ENCODE measurements at regions not wholly inside any gene's neighbourhood (a gene's known extent, or its start where the extent isn't known, plus 50 kb on each side); places are given as distances from the start of the nearest gene placed in this dataset.

- no peak for TF ChIP-seq CTCF (IDR thresholded peaks at IDR 0.05)
- no peak for TF ChIP-seq POLR2A (IDR thresholded peaks at IDR 0.05)
- TF ChIP-seq POLR2AphosphoS5 (IDR thresholded peaks at IDR 0.05) = no peak
These were observed 644.1 kb upstream of the ARRDC4 start for GRCh38 chr15:97316362-97316761.

Data from prostate gland (tissue), 2 donors.